ENCODE measurements at regions not wholly inside any gene's neighbourhood (a gene's known extent, or its start where the extent isn't known, plus 50 kb on each side); places are given as distances from the start of the nearest gene placed in this dataset.

- Histone ChIP-seq H3K4me2 (no peak overlapping the region), H3K27ac (no peak overlapping the region), H3K36me3 (ENCODE audit: insufficient read depth) (no peaks in the 10 kb centered on the region), H4K20me1 (ENCODE audit: insufficient read depth) (no peaks in the 10 kb centered on the region), H2AFZ (ENCODE audit: low read depth) (no peak overlapping the region), H3K4me3 (IDR thresholded peaks at IDR 0.05; ENCODE audit: insufficient read depth, low read depth, low read length) (no peak overlapping the region), H3K27me3 (ENCODE audit: insufficient read depth, low read depth) (no peaks in the 10 kb centered on the region), H3K4me1 (ENCODE audit: low read depth, poor library complexity, severe bottlenecking) (no peaks in the 10 kb centered on the region), H3K79me2 (ENCODE audit: insufficient read depth, low read depth) (no peaks in the 10 kb centered on the region), H3K9ac (no peak overlapping the region)
- TF ChIP-seq, protein P1, sequence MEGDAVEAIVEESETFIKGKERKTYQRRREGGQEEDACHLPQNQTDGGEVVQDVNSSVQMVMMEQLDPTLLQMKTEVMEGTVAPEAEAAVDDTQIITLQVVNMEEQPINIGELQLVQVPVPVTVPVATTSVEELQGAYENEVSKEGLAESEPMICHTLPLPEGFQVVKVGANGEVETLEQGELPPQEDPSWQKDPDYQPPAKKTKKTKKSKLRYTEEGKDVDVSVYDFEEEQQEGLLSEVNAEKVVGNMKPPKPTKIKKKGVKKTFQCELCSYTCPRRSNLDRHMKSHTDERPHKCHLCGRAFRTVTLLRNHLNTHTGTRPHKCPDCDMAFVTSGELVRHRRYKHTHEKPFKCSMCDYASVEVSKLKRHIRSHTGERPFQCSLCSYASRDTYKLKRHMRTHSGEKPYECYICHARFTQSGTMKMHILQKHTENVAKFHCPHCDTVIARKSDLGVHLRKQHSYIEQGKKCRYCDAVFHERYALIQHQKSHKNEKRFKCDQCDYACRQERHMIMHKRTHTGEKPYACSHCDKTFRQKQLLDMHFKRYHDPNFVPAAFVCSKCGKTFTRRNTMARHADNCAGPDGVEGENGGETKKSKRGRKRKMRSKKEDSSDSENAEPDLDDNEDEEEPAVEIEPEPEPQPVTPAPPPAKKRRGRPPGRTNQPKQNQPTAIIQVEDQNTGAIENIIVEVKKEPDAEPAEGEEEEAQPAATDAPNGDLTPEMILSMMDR (conservative IDR thresholded peaks at IDR 0.05; ENCODE audit: low read depth, low read length), result no peak
Observed at GRCh38 chr18:45478889-45479288, 136.4 kb upstream of the SLC14A2 start.

DNA sequence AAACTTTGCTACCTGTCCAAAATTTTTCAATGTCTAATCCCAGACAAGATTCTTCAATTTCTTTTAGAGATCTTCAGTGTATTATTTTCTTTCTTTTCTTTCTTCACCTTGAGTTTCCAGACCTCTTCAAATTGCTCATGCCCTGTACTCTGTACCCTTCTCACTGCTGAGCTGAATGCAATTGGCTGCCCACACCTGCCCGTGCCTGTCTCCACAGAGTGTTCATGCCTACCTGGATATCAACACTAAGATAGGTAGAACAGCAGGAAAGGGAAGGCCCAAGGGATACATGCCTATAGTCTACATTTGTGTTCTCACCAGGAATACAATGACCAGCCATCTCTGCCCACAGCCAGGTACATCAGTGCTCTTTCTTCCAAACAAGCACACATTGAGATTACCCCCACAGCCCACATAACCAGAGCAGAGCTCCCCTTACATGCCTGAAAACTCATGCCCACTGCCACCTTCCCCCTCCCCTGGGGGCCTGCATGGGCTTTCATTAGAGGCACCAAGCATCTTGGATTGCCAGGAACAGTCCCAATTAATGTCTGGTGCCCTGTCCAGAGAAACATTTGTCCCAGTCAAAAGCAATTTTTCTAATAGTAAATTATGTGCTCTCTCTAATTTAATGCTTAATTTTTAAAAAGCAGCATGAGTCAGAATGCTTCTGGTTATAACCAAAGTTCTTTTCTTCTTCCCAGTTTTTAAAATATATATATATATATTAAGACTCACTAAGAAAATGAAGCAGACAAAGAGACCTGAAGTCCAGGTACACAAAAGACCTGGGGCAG lies 134.9 kb upstream of the SLC14A2 start:
- Histone ChIP-seq H3K9ac (no peak overlapping the region), H3K4me2 (no peak overlapping the region), H3K4me1 (ENCODE audit: low read depth, poor library complexity, severe bottlenecking) (no peaks in the 10 kb centered on the region), H3K36me3 (ENCODE audit: insufficient read depth) (no peaks in the 10 kb centered on the region), H3K27me3 (ENCODE audit: insufficient read depth, low read depth) (no peaks in the 10 kb centered on the region), H4K20me1 (ENCODE audit: insufficient read depth) (no peaks in the 10 kb centered on the region), H2AFZ (ENCODE audit: low read depth) (no peak overlapping the region), H3K79me2 (ENCODE audit: insufficient read depth, low read depth) (no peaks in the 10 kb centered on the region), H3K27ac (no peak overlapping the region), H3K4me3 (IDR thresholded peaks at IDR 0.05; ENCODE audit: insufficient read depth, low read depth, low read length) (no peak overlapping the region)
- TF ChIP-seq, protein P1 (conservative IDR thresholded peaks at IDR 0.05; ENCODE audit: low read depth, low read length), result no peak

DNA sequence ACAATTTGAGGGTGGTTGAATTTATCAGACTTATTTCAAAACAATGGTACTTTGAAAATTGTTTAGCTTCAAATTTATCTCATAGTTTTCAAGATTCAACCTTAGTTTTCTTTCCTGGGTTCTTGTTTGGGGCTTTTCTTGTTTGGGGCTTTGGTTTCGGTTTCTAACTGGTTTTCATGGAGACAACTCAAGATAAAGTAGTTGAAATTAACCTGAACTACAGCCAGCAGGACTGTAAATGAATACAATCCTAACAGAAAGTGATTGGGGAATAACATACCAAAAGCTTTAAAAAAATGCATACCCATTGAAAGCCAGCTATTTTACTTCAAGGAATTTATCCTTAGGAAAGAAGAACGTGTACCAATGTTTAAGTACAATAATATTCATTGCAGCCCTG lies 133.5 kb upstream of the SLC14A2 start:
- Histone ChIP-seq H3K36me3 (ENCODE audit: insufficient read depth) (no peaks in the 10 kb centered on the region), H2AFZ (ENCODE audit: low read depth) (no peak overlapping the region), H4K20me1 (ENCODE audit: insufficient read depth) (no peaks in the 10 kb centered on the region), H3K4me1 (ENCODE audit: low read depth, poor library complexity, severe bottlenecking) (no peaks in the 10 kb centered on the region), H3K4me2 (0 out of 2 replicates have a peak overlapping the region, but pooled peaks have one; percentile 10), H3K79me2 (ENCODE audit: insufficient read depth, low read depth) (no peaks in the 10 kb centered on the region), H3K4me3 (IDR thresholded peaks at IDR 0.05; ENCODE audit: insufficient read depth, low read depth, low read length) (no peak overlapping the region), H3K27ac (no peak overlapping the region), H3K9ac (no peak overlapping the region), H3K27me3 (ENCODE audit: insufficient read depth, low read depth) (no peaks in the 10 kb centered on the region)
- TF ChIP-seq, protein P1 (conservative IDR thresholded peaks at IDR 0.05; ENCODE audit: low read depth, low read length), result no peak

DNA sequence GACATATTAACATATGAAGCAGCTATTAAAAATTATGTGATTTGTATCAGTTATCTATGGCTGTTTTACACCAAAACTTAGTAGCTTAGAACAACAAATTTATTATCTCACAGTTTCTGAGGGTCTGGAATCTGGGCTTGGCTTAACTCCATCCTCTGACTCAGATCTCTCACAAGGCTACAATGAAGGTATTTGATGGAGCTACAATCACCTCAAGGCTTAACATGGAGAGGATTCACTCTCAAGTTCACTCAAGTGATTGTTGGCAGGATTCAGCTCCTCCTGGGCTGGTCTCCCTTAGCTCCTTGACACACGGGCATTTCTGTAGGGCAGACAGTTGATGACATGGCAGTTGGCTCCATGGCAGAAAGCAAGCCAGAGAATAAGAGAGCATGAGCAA lies 133.0 kb upstream of the SLC14A2 start:
- Histone ChIP-seq H3K4me3 (IDR thresholded peaks at IDR 0.05; ENCODE audit: insufficient read depth, low read depth, low read length) (no peak overlapping the region), H3K9ac (no peak overlapping the region), H4K20me1 (ENCODE audit: insufficient read depth) (no peaks in the 10 kb centered on the region), H3K27me3 (ENCODE audit: insufficient read depth, low read depth) (no peaks in the 10 kb centered on the region), H3K4me1 (ENCODE audit: low read depth, poor library complexity, severe bottlenecking) (no peaks in the 10 kb centered on the region), H3K27ac (no peak overlapping the region), H3K36me3 (ENCODE audit: insufficient read depth) (no peaks in the 10 kb centered on the region), H3K4me2 (no peak overlapping the region), H2AFZ (ENCODE audit: low read depth) (no peak overlapping the region), H3K79me2 (ENCODE audit: insufficient read depth, low read depth) (no peaks in the 10 kb centered on the region)
- TF ChIP-seq, protein P1 (conservative IDR thresholded peaks at IDR 0.05; ENCODE audit: low read depth, low read length), result no peak

Measured in KMS-11 (cell line).